Nephron (organoid): ENCODE measurements at regions not wholly inside any gene's neighbourhood (a gene's known extent, or its start where the extent isn't known, plus 50 kb on each side); places are given as distances from the start of the nearest gene placed in this dataset.
"Not testable (repeated sequence)": the region's sequence is repeated elsewhere in the genome, so short reads cannot be mapped to it uniquely, and the experiment has no call there.

Source experiments
- H3K27ac Mint-ChIP-seq, 3 experiments: 2 replicates each; pipeline ENCODE4 v1.8.0; 2020; ENCODE audit warnings: mixed read lengths in 3 of 3, mild to moderate bottlenecking in 2 of 3, moderate library complexity in 1 of 3
- H3K27me3 Mint-ChIP-seq: 2 replicates; pipeline ENCODE4 v1.8.0; 2021; ENCODE audit warnings: low read depth, mild to moderate bottlenecking, moderate library complexity, mixed read lengths
- H3K36me3 Mint-ChIP-seq: 2 replicates; pipeline ENCODE4 v1.8.0; 2020; ENCODE audit warnings: low read depth, mixed read lengths
- H3K4me1 Mint-ChIP-seq: 2 replicates; pipeline ENCODE4 v1.8.0; 2020; ENCODE audit warnings: mixed read lengths
- H3K4me3 Mint-ChIP-seq, 3 experiments: 2 replicates each; pipeline ENCODE4 v1.8.0; 2020; ENCODE audit warnings: mild to moderate bottlenecking in 3 of 3, mixed read lengths in 3 of 3, moderate library complexity in 2 of 3
- H3K9me3 Mint-ChIP-seq: 2 replicates; pipeline ENCODE4 v1.8.0; 2020; ENCODE audit warnings: mixed read lengths
- CTCF ChIP-seq, 3 experiments: fragments of 200-600 bp; sonication (generic); IDR thresholded peaks; one replicate each; pipeline ENCODE4 v1.5.0; 2021; ENCODE audit warnings: antibody characterized with exemption in 3 of 3; ENCODE audit not compliant: unreplicated experiment in 3 of 3

- TF ChIP-seq CTCF (IDR thresholded peaks at IDR 0.05; ENCODE audit: unreplicated experiment in 3 of 3), result no peak
- H3K27ac Mint-ChIP-seq, result no peak overlapping the region
Measured at GRCh38 chr21:20902998-20903397, 95.2 kb upstream of the NCAM2 start.

GRCh38 chr21:20927555-20927954, 70.7 kb upstream of the NCAM2 start:
- not testable (repeated sequence) for H3K4me3 Mint-ChIP-seq, H3K27ac Mint-ChIP-seq, H3K27me3 Mint-ChIP-seq, H3K4me1 Mint-ChIP-seq, H3K36me3 Mint-ChIP-seq
- peaks cover 14% of the 10 kb centered on the region for H3K9me3 Mint-ChIP-seq

More at GRCh38 chr21:20902998-20903397, 95.2 kb upstream of the NCAM2 start:
- Mint-ChIP-seq H3K4me3 (no peak overlapping the region), H3K36me3 (no peaks in the 10 kb centered on the region), H3K9me3 (no peaks in the 10 kb centered on the region), H3K27me3 (peaks cover 5% of the 10 kb centered on the region), H3K4me1 (no peaks in the 10 kb centered on the region)

- peaks cover 31% of the 10 kb centered on the region for H3K4me1 Mint-ChIP-seq
- TF ChIP-seq CTCF (IDR thresholded peaks at IDR 0.05; ENCODE audit: unreplicated experiment in 3 of 3), result no peak
- H3K36me3 Mint-ChIP-seq, result no peaks in the 10 kb centered on the region
- H3K27me3 Mint-ChIP-seq, result no peaks in the 10 kb centered on the region
- H3K4me3 Mint-ChIP-seq, result no peak overlapping the region
- peaks cover 3% of the 10 kb centered on the region for H3K9me3 Mint-ChIP-seq
- H3K27ac Mint-ChIP-seq, result no peak overlapping the region
Measured at GRCh38 chr21:20942523-20942922, 55.7 kb upstream of the NCAM2 start.

- TF ChIP-seq CTCF (IDR thresholded peaks at IDR 0.05; ENCODE audit: unreplicated experiment in 3 of 3), result no peak
- Mint-ChIP-seq H3K36me3 (no peaks in the 10 kb centered on the region), H3K9me3 (peaks cover 3% of the 10 kb centered on the region), H3K27ac (peak overlapping the region; percentile 12 to 49 (median 43)), H3K27me3 (no peaks in the 10 kb centered on the region), H3K4me3 (no peak overlapping the region), H3K4me1 (peaks cover 31% of the 10 kb centered on the region)
Measured at GRCh38 chr21:20943561-20943997, 54.6 kb upstream of the NCAM2 start.

- Mint-ChIP-seq H3K36me3 (no peaks in the 10 kb centered on the region), H3K4me3 (no peak overlapping the region), H3K27ac (peak overlapping the region in 2 of 3 experiments; percentile 43 to 49), H3K4me1 (peaks cover 27% of the 10 kb centered on the region), H3K9me3 (no peaks in the 10 kb centered on the region), H3K27me3 (no peaks in the 10 kb centered on the region)
- no peak for TF ChIP-seq CTCF (IDR thresholded peaks at IDR 0.05; ENCODE audit: unreplicated experiment in 3 of 3)
Measured at GRCh38 chr21:20944139-20944538, 54.1 kb upstream of the NCAM2 start.

- Mint-ChIP-seq H3K27me3 (no peaks in the 10 kb centered on the region), H3K36me3 (no peaks in the 10 kb centered on the region), H3K27ac (no peak overlapping the region), H3K4me3 (no peak overlapping the region), H3K9me3 (no peaks in the 10 kb centered on the region), H3K4me1 (peaks cover 27% of the 10 kb centered on the region)
- TF ChIP-seq CTCF (IDR thresholded peaks at IDR 0.05; ENCODE audit: unreplicated experiment in 3 of 3), result no peak
Measured at GRCh38 chr21:20946701-20947100, 51.5 kb upstream of the NCAM2 start.
